OCI-LY3 (cell line): ENCODE measurements at regions not wholly inside any gene's neighbourhood (a gene's known extent, or its start where the extent isn't known, plus 50 kb on each side); places are given as distances from the start of the nearest gene placed in this dataset.

Experiments used
- H2AFZ ChIP-seq: fragments of 200-600, 300-600 bp; shearing (Covaris generic); 2 replicates; pipeline ENCODE4 v1.6.0; 2014; ENCODE audit warnings: antibody characterized with exemption, low read depth, low read length
- H3K27ac ChIP-seq: fragments of 200-600, 300-600 bp; sonication (generic); 2 replicates; pipeline ENCODE4 v1.5.1; 2014; ENCODE audit warnings: mild to moderate bottlenecking, low read length, moderate library complexity, mixed read lengths
- H3K27me3 ChIP-seq: fragments of 200-600, 300-600 bp; sonication (generic); 2 replicates; pipeline ENCODE4 v1.6.1; 2014; ENCODE audit warnings: low read depth, low read length, mixed read lengths
- H3K36me3 ChIP-seq: fragments of 200-600, 300-600 bp; sonication (generic); replicated peaks from 2 replicates; pipeline ENCODE3; 2014; ENCODE audit warnings: low read depth, low read length, mixed read lengths
- H3K4me1 ChIP-seq: fragments of 300-600, 200-600 bp; sonication (generic); 2 replicates; pipeline ENCODE4 v1.6.1; 2014; ENCODE audit warnings: low read length, mixed read lengths
- H3K4me2 ChIP-seq: fragments of 200-600, 300-600 bp; sonication (generic); 2 replicates; pipeline ENCODE4 v1.6.1; 2014; ENCODE audit warnings: low read length, mixed read lengths
- H3K4me3 ChIP-seq: fragments of 300-600, 200-600 bp; sonication (generic); 2 replicates; pipeline ENCODE4 v1.5.1; 2014; ENCODE audit warnings: antibody characterized with exemption, mild to moderate bottlenecking, low read length, moderate library complexity
- H3K79me2 ChIP-seq: fragments of 300-600, 200-600 bp; shearing (Covaris generic); 2 replicates; pipeline ENCODE4 v1.6.1; 2014; ENCODE audit warnings: mild to moderate bottlenecking, low read length, mixed read lengths
- H3K9ac ChIP-seq: fragments of 300-600, 200-600 bp; shearing (Covaris generic); 2 replicates; pipeline ENCODE4 v1.6.0; 2014; ENCODE audit warnings: mild to moderate bottlenecking, low read length, moderate library complexity
- H3K9me3 ChIP-seq: fragments of 200-600, 300-600 bp; shearing (Covaris generic); 2 replicates; pipeline ENCODE4 v1.6.1; 2014; ENCODE audit warnings: low read length, mixed read lengths; ENCODE audit not compliant: insufficient read depth
- H4K20me1 ChIP-seq: fragments of 200-600, 300-600 bp; sonication (generic); 2 replicates; pipeline ENCODE4 v1.6.1; 2016; ENCODE audit warnings: low read length, mixed read lengths; ENCODE audit not compliant: insufficient read depth
- EZH2phosphoT487 ChIP-seq: fragments of 200-600 bp; shearing (Covaris generic); IDR thresholded peaks from 2 replicates; pipeline ENCODE4 v1.6.1; 2018; ENCODE audit warnings: antibody characterized with exemption, mixed run types, low read depth
- TF ChIP-seq, protein P1 (sequence below): fragments of 200-600, 300-600 bp; sonication (generic); IDR thresholded peaks from 2 replicates; pipeline ENCODE4 v1.5.1; 2014; ENCODE audit warnings: antibody characterized with exemption, low read length, low read depth

DNA sequence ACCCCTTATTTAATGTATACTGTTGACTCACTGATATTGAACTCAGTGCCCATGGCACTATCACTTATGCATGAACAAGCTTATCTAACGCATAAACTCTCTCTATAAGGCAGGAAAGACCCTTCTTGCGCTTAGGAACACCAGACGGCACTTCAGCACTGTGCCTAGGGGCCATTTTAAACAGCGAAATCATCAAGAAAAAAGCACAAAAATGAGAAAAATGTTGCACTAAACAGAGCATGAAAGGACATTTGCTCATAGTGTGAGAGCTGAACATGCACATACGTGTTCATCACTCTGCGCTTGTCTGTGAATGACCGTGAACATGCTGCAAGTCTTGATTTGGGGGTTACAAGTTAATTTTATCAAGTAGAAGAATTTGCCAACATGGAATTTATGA, 109.6 kb downstream of the WDR11 start:
- Histone ChIP-seq H3K9me3 (no peaks in the 10 kb centered on the region), H2AFZ (no peak overlapping the region), H4K20me1 (no peaks in the 10 kb centered on the region), H3K4me1 (no peaks in the 10 kb centered on the region), H3K79me2 (no peaks in the 10 kb centered on the region), H3K9ac (no peak overlapping the region), H3K36me3 (no peaks in the 10 kb centered on the region), H3K4me2 (no peak overlapping the region), H3K27me3 (peaks cover 41% of the 10 kb centered on the region), H3K4me3 (no peak overlapping the region), H3K27ac (no peak overlapping the region)
- TF ChIP-seq, protein P1, sequence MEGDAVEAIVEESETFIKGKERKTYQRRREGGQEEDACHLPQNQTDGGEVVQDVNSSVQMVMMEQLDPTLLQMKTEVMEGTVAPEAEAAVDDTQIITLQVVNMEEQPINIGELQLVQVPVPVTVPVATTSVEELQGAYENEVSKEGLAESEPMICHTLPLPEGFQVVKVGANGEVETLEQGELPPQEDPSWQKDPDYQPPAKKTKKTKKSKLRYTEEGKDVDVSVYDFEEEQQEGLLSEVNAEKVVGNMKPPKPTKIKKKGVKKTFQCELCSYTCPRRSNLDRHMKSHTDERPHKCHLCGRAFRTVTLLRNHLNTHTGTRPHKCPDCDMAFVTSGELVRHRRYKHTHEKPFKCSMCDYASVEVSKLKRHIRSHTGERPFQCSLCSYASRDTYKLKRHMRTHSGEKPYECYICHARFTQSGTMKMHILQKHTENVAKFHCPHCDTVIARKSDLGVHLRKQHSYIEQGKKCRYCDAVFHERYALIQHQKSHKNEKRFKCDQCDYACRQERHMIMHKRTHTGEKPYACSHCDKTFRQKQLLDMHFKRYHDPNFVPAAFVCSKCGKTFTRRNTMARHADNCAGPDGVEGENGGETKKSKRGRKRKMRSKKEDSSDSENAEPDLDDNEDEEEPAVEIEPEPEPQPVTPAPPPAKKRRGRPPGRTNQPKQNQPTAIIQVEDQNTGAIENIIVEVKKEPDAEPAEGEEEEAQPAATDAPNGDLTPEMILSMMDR, result no peak
- TF ChIP-seq EZH2phosphoT487, result no peak

DNA sequence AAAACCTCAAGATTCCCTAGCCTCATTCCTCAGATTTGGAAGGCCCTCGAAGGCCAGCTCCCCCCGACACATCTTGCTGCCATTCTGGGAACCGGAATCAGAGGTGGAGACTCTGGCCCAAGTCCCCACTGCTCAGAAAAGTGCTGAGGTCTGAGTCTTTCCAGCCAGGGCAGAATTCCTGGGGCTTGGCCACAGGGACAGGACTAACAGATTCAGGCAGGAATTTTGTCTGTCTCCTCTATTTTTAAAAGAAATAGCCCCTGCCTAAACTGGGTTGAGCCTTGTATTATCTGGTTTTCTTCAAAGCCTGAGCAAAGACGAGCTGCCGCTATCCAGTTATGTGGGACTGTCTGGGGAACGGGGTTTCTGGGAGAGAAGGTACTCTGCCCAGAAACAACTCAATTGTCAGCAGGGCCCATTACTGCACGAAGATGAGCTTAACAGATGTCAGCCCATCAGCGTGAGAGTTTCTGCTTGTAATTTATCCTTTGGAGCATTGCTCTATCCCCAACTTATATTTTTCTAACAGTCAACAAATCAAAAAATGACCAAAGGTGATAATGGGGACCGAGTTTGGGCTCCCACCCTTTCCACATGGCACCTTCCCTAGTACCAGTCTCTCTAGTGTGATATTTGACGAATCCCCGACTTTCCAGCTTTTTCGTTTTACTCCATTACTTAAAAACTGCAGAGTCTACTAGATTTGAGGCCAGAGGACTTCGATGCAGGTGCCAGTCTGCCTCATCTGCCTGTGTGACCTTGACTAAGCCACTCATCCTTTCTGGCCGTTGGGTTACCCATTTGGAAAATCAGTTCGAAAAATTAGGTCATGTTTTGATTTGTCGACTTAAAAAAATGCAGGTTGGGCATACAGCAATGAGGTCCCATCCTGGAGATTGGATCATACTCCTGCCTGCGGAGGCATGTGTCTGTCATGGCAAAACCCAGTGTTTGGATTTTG, 110.9 kb downstream of the WDR11 start:
- H3K27ac ChIP-seq, result no peak overlapping the region
- TF ChIP-seq, protein P1, result no peak
- TF ChIP-seq EZH2phosphoT487, result no peak
- no peaks in the 10 kb centered on the region for H3K36me3 ChIP-seq
- H3K79me2 ChIP-seq, result no peaks in the 10 kb centered on the region
- no peaks in the 10 kb centered on the region for H4K20me1 ChIP-seq
- H3K9me3 ChIP-seq, result no peaks in the 10 kb centered on the region
- no peak overlapping the region for H3K9ac ChIP-seq
- H3K4me3 ChIP-seq, result no peak overlapping the region
- H2AFZ ChIP-seq, result no peak overlapping the region
- no peak overlapping the region for H3K4me2 ChIP-seq
- peaks cover 45% of the 10 kb centered on the region for H3K27me3 ChIP-seq
- H3K4me1 ChIP-seq, result no peaks in the 10 kb centered on the region

DNA sequence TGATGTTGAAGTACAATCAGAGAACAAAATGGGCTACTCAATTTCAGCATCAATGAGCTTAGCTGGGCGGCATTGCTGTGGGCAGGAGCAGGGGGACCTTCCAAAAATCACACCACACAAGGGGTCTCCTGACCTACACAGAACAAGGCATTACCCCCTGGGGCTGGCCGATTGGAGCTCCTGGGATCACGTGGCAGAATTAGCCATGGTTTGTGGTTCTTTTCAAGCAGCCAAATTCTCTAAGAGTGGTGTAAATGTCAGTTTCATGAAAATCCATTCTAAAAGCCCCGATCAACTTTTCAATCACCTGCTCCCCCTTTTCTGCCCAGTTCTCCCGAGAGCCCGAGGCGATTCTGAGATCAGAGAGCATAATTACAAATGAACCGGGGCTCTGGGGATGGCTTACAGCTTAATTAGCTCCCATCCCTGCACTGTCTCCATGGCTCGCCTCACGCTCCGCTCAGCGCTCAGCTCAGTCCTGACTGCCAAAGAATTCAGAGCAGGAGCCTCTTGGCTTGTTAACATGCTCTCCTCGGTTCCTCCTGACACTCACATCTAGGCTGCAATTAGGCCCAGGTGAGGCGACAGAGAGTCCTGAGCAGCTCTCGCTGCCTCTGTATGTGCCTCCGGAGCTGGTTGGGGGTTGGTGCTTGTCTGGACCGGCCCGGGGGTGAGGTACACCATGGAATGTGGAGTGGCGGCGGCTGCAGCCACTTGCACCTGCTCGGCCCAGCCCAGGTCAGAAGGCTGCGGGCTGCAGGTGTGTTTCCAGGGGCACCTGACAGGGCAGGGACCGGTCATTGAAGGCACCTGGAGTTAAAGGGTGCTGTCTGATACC, 111.8 kb downstream of the WDR11 start:
- no peaks in the 10 kb centered on the region for H3K9me3 ChIP-seq
- H3K4me2 ChIP-seq, result no peak overlapping the region
- no peaks in the 10 kb centered on the region for H3K79me2 ChIP-seq
- H3K4me3 ChIP-seq, result no peak overlapping the region
- no peaks in the 10 kb centered on the region for H4K20me1 ChIP-seq
- no peak overlapping the region for H2AFZ ChIP-seq
- TF ChIP-seq, protein P1, result no peak
- TF ChIP-seq EZH2phosphoT487, result no peak
- no peaks in the 10 kb centered on the region for H3K4me1 ChIP-seq
- no peak overlapping the region for H3K27ac ChIP-seq
- no peaks in the 10 kb centered on the region for H3K36me3 ChIP-seq
- H3K9ac ChIP-seq, result no peak overlapping the region
- peaks cover 54% of the 10 kb centered on the region for H3K27me3 ChIP-seq
